A673 (cell line): ENCODE measurements at regions not wholly inside any gene's neighbourhood (a gene's known extent, or its start where the extent isn't known, plus 50 kb on each side); places are given as distances from the start of the nearest gene placed in this dataset.

Experiments used
- EZH2 ChIP-seq: fragments of 200-600 bp; sonication (generic); IDR thresholded peaks from 2 replicates; pipeline ENCODE4 v1.6.1; 2017; ENCODE audit warnings: borderline replicate concordance, low read depth, mild to moderate bottlenecking, mixed read lengths, antibody characterized with exemption, low read length; ENCODE audit not compliant: poor library complexity, severe bottlenecking
- TF ChIP-seq, protein P1 (sequence below): fragments of 300-800, 200-600 bp; sonication (generic); conservative IDR thresholded peaks from 2 replicates; pipeline ENCODE4 v1.5.1; 2017; ENCODE audit warnings: low read depth, mild to moderate bottlenecking, antibody characterized with exemption, low read length, moderate library complexity, mixed read lengths

DNA sequence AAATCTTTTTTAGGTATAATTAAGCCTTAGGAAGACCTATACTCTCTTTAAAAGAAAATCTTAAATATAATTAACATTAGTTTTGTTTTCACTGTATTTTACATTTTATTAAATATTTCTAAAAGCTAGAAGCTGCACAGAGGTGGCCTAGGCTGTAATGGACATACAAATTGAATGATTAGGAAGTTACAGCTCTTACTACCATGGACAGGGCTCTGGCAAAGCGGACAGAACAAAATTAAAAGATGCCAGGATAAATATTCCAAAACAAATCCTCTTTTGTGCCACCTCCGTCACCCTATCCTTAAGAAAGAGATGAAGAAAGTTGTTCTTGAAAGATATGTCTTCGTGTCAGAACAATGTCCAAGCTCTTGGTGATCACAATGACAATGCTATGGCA lies 376.5 kb downstream of the ETNK1 start:
- TF ChIP-seq, protein P1, sequence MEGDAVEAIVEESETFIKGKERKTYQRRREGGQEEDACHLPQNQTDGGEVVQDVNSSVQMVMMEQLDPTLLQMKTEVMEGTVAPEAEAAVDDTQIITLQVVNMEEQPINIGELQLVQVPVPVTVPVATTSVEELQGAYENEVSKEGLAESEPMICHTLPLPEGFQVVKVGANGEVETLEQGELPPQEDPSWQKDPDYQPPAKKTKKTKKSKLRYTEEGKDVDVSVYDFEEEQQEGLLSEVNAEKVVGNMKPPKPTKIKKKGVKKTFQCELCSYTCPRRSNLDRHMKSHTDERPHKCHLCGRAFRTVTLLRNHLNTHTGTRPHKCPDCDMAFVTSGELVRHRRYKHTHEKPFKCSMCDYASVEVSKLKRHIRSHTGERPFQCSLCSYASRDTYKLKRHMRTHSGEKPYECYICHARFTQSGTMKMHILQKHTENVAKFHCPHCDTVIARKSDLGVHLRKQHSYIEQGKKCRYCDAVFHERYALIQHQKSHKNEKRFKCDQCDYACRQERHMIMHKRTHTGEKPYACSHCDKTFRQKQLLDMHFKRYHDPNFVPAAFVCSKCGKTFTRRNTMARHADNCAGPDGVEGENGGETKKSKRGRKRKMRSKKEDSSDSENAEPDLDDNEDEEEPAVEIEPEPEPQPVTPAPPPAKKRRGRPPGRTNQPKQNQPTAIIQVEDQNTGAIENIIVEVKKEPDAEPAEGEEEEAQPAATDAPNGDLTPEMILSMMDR: no peak
- TF ChIP-seq EZH2: no peak
